Stimulated activated CD8-positive, alpha-beta memory T cell treated with anti-CD3 and anti-CD28 coated beads, Interleukin-15, amount 100 ng/mL, for 1 hour (primary cell): ENCODE measurements at regions not wholly inside any gene's neighbourhood (a gene's known extent, or its start where the extent isn't known, plus 50 kb on each side); places are given as distances from the start of the nearest gene placed in this dataset.

Source experiments
- DNase-seq: peaks from one replicate; pipeline ENCODE4 v3.0.0-alpha.2; 2020; ENCODE audit warnings: low read depth

GRCh38 chr1:56390934-56391731, 188.2 kb downstream of the PLPP3 start:
- DNase-seq: no peak

GRCh38 chr1:56390232-56390867, 189.0 kb downstream of the PLPP3 start:
- DNase-seq: no peak

DNA sequence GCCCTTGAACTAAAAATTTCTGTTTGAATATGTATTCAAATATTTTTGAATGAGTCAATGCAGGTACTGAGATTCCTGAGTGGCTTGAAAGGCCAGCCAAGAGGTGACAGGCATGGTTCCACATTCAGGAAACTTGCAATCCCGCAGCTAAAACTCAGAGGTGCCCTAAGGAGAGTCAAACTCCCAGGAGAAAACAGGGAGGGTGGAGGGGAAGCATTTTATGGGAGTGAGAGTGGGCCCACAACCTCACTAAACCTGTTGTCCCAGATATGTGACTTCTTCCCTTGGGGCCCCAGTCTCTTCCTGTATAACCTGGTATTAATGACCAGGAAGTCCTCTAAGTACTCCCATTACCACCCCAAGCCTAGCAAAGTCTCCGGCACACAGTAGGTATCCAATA, 189.6 kb downstream of the PLPP3 start:
- DNase-seq: no peak

DNA sequence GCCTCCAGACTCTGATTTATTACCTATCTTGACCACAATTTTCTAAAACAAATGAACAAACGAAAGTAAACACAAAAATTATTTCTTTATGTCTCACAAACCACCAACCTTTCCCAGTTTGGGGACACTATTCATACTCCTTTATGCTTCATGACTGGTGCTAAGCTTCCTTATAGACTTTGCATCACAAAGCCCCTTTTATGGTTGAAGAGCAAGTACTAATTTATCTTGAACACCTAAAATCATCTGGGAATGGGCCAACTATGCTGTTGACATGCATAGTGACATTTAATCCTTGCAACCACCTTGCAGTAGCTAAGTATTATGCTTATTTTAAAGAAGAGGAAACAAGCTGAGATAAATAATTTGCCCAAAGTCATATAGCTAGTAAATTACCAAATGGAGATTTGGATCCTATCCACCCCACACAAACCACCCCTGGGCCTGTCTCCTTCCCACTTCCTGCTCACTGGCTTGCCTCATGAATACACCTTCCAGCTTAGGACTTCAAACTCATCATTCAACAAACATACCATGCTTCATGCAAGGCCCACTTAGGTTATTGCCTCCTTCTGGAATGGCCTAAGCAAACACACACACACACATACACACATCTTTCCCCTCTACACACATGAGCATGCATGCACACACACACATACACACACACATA, 192.2 kb downstream of the PLPP3 start:
- DNase-seq: no peak

- DNase-seq: no peak
Measured at GRCh38 chr1:56385314-56385713, 194.0 kb downstream of the PLPP3 start.

DNA sequence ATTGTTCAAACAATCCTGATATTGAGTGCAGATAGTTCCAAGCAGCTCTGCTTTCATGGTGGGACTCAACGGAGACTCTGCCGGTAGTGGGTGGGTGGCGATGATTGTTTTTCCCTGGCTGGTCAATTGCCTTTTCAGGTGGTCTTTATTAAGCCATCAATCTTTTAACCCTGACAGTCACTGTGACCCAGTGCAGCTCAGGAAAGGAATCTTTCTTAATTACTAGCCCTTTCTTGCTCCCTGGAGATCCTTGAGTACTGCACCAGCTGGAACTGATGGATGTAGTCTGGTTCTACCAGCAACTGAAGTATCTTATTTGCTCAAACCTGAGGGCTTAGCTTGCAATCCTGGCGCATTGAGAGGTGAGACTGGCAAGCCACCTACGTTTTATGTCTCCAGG, 196.4 kb downstream of the PLPP3 start:
- no peak for DNase-seq

DNA sequence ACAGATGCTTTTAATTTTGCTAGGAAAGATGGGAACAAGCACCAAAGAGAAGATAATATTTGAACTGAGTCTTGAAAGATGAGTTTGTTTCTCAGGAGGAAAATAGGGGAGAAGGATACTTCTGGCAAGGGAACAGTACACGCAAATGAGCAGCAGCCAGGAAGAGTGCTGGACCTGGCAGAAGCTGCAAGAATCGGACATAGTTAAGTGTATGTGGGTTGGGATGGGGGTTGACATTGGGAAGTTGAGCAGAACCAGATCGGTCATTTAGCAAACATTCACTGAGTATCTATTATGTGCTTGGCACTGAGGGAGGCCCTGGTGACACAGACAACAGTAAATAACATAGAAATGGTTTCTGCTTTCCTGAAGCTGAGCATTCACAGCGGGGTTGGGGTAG, 198.8 kb downstream of the PLPP3 start:
- no peak for DNase-seq

DNA sequence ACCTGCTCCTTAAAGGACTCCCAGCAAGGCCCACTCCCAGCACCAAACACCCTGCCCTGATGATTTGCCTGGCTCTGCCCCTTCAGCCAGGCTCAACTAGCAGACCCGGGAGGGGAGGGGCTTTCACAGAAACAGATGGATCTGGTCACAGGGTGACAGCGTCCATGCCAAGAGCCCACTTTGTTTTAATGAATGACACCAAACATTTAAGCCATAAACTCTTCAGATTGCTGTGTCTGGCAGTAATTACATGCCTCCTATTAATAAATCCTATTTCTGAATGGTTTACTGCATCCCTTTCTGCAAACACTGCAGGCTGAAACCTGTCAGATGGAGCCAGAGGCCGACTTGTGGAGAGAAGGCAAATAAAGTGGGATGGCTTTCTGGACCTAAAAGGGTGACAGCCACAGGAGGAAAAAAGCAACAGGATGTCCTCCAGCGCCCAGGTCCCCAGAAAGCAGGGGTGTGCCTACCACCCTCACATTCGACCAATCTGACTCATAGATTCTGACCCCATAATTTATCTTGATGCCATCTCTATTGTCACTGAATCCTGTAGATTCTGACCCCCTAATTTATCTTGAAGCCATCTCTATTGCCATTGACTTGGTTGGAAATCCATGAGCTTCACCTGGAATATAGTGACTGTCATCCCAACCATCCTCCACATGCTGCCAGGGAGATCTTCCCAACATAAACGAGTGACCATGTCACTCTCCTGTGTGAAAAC, 200.9 kb downstream of the PLPP3 start:
- DNase-seq: no peak

- no peak for DNase-seq
Measured at GRCh38 chr1:56377431-56377830, 201.9 kb downstream of the PLPP3 start.

DNA sequence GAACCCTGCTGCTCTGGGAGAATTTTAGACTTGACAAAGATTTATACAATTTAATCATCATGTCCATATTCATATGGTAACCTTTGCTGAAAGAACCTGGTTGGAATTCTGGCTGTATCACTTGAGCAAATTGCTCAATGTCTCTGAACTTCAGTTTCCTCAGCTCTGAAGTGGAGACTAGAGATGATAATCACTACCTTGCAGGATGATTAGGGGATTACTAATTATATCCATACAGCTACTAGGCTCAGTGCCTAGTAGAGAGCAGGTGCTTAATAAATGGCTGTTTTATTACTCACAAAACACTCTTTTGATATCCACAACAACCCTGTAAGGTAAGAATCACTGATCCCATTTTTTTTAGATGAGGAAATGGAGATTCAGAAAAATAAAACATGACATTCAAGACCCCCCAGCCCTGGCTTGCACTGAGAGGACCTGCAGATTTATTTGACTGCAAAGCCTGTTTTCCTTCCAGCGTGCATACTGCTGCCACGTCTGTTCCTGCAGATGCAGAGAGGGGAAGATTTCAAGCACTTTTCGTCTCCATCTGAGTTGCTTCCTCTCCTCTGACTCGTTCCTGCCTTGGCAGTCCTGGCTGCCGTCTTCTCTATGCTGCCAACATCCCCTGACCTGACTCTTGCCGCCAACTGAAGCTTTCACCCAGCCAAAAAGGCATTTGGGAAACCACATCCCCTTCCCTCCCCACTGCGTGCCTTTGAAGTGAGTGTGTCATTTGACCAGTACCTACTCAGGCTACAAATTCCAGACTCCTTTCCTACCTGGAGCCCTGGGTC, 203.0 kb downstream of the PLPP3 start:
- no peak for DNase-seq

GRCh38 chr1:56375326-56375804, 204.0 kb downstream of the PLPP3 start:
- no peak for DNase-seq

GRCh38 chr1:56374026-56374974, 205.1 kb downstream of the PLPP3 start:
- no peak for DNase-seq

DNA sequence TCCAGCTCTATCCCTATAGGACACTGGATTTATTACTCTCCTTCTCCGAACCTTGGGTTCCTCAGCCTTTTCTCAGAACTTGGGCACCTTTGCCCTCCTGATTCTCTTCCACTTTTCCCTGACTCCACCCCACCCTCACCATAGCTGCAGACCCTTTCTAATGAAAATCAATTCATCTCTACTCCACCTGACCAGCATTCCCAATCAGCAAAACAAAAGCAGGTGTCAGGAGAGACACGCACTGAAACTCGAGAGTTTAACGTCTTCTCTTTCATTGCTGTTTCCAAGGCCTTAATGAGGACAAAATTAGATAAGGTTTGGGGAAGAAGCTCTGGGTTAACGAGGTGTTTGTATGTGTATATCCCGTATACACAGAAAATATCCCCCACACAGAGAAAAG, 208.8 kb downstream of the PLPP3 start:
- no peak for DNase-seq

DNA sequence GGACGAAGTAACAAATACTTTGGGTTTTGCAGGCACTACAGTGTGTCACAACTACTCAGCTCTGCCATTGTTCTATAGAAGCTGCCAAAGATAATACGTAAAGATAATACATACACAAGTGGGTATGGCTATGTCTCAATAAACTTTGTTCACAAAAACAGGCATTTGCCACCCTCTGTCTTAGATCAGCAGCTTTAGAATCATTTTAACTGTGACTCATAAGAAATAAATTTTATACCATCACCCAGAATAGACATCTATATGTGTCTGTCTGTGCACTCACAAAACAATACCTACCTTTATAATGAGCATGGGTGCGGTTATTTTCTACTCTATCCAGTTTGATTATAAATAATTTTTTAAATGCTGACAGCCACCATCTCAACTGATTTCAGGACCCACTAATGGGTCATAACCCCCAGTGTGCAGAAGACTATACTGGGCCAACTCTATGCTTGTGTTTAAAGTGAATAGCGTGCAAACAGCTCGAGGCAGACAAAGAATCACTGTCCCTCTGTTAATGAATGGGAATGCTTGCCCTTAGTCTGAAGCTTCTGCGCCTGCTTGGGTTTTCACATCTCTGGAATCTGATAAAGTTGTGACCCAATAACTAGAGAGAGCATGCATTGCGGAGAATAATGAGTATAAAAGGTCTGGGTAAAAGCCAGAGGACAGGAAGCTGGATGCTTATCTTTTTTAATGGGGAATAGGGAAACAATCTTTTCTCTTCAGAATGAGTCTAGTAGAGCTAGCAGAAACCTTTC, 216.2 kb downstream of the PLPP3 start:
- no peak for DNase-seq

DNA sequence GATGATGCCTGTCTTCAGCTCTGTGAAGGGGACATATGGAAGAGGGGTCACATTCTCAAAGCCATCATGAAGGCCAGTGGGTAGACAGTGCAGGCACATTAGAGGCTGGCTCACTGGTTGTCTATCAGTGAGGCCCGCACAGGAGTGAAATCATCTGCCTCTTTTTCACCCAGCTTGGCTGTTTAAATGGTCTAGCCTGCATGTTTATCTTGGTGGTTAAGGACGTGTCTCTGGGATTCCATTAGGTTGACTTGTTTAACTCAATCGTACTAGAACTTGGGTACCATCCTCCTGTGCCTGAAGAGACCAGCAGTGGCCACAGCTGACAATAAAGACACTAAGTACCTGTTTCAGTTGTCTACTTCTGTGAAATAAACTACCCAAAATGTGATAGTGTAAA, 219.3 kb downstream of the PLPP3 start:
- no peak for DNase-seq

- DNase-seq: no peak
Measured at GRCh38 chr1:56359056-56359455, 220.3 kb downstream of the PLPP3 start.

- DNase-seq: no peak
Measured at GRCh38 chr1:56357927-56358690, 221.3 kb downstream of the PLPP3 start.

GRCh38 chr1:56356376-56356990, 222.9 kb downstream of the PLPP3 start:
- DNase-seq: no peak
